GM23338 (cell line): ENCODE measurements at regions not wholly inside any gene's neighbourhood (a gene's known extent, or its start where the extent isn't known, plus 50 kb on each side); places are given as distances from the start of the nearest gene placed in this dataset.

ENCODE experiments used
- ATAC-seq: fragments of 200-7000 bp; cut with Tn5 transposase; 3 replicates; pipeline ENCODE4 v1.9.1; 2020
- DNase-seq: peaks from one replicate; pipeline ENCODE4 v3.0.0-alpha.2; 2015; ENCODE audit warnings: low spot score
- H2AFZ ChIP-seq: fragments of 200-600 bp; sonication (generic); 2 replicates; pipeline ENCODE4 v1.8.0; 2016; ENCODE audit warnings: antibody characterized with exemption, mild to moderate bottlenecking, moderate library complexity
- H3F3A ChIP-seq: fragments of 200-600 bp; sonication (generic); replicated peaks from 2 replicates; pipeline ENCODE4 v1.8.0; 2017; ENCODE audit warnings: antibody characterized with exemption, mixed run types, low read depth
- H3K27ac ChIP-seq: fragments of 200-600 bp; sonication (generic); 2 replicates; pipeline ENCODE4 v1.6.1; 2016; ENCODE audit warnings: low read depth
- H3K27me3 ChIP-seq: fragments of 200-600 bp; sonication (generic); 2 replicates; pipeline ENCODE4 v1.8.0; 2016; ENCODE audit warnings: mild to moderate bottlenecking, mixed run types, moderate library complexity; ENCODE audit not compliant: insufficient read depth
- H3K36me3 ChIP-seq: fragments of 200-600 bp; sonication (generic); 2 replicates; pipeline ENCODE4 v1.8.0; 2016; ENCODE audit warnings: mild to moderate bottlenecking; ENCODE audit not compliant: insufficient read depth
- H3K4me1 ChIP-seq: fragments of 200-600 bp; sonication (generic); 2 replicates; pipeline ENCODE4 v1.8.0; 2016; ENCODE audit warnings: mild to moderate bottlenecking, moderate library complexity; ENCODE audit not compliant: insufficient read depth
- H3K4me2 ChIP-seq: fragments of 200-600 bp; sonication (generic); 2 replicates; pipeline ENCODE4 v1.7.1; 2017; ENCODE audit warnings: mixed run types
- H3K4me3 ChIP-seq: fragments of 200-600 bp; sonication (generic); 2 replicates; pipeline ENCODE4 v1.6.1; 2016; ENCODE audit warnings: mixed run types
- H3K79me2 ChIP-seq: fragments of 200-600 bp; sonication (generic); replicated peaks from 2 replicates; pipeline ENCODE4 v1.8.0; 2017; ENCODE audit warnings: mild to moderate bottlenecking; ENCODE audit not compliant: insufficient read depth
- H3K9me2 ChIP-seq: fragments of 200-600 bp; sonication (generic); 2 replicates; pipeline ENCODE4 v1.8.0; 2017; ENCODE audit not compliant: insufficient read depth
- H4K20me1 ChIP-seq: fragments of 200-600 bp; sonication (generic); replicated peaks from 2 replicates; pipeline ENCODE4 v1.8.0; 2017; ENCODE audit warnings: mild to moderate bottlenecking; ENCODE audit not compliant: insufficient read depth
- H3K27ac Mint-ChIP-seq: 2 replicates; pipeline ENCODE4 v1.8.0; 2020; ENCODE audit warnings: inconsistent platforms, mild to moderate bottlenecking, moderate library complexity, mixed read lengths
- H3K27me3 Mint-ChIP-seq: 3 replicates; pipeline ENCODE4 v1.8.0; 2022; ENCODE audit warnings: low read depth, mild to moderate bottlenecking, moderate library complexity, mixed read lengths, inconsistent platforms; ENCODE audit not compliant: insufficient read depth, poor library complexity
- H3K36me3 Mint-ChIP-seq: 3 replicates; pipeline ENCODE4 v1.8.0; 2021; ENCODE audit warnings: low read depth, mild to moderate bottlenecking, inconsistent platforms, moderate library complexity, mixed read lengths
- H3K4me1 Mint-ChIP-seq: 3 replicates; pipeline ENCODE4 v1.8.0; 2020; ENCODE audit warnings: mild to moderate bottlenecking, inconsistent platforms, mixed read lengths
- H3K4me3 Mint-ChIP-seq: 3 replicates; pipeline ENCODE4 v1.8.0; 2021; ENCODE audit warnings: moderate library complexity, mild to moderate bottlenecking, inconsistent platforms, mixed read lengths
- H3K9me3 Mint-ChIP-seq: 3 replicates; pipeline ENCODE4 v1.8.0; 2020; ENCODE audit warnings: moderate library complexity, mild to moderate bottlenecking, inconsistent platforms, mixed read lengths
- CTCF ChIP-seq, 2 experiments: fragments of 200-600 bp in 1 of 2; sonication (generic) in 1 of 2; conservative IDR thresholded peaks; 2 replicates each; pipeline versions ENCODE4 v1.5.1 to v1.6.1; 2016 to 2017; ENCODE audit warnings: antibody characterized with exemption in 2 of 2, low read depth in 2 of 2, mild to moderate bottlenecking in 2 of 2, moderate library complexity in 1 of 2
- ETS1 ChIP-seq: IDR thresholded peaks from 2 replicates; pipeline ENCODE4 v1.6.1; 2016; ENCODE audit warnings: antibody characterized with exemption
- EZH2phosphoT487 ChIP-seq: fragments of 200-600 bp; sonication (generic); IDR thresholded peaks from one replicate; pipeline ENCODE4 v1.8.1; 2018; ENCODE audit warnings: antibody characterized with exemption; ENCODE audit not compliant: unreplicated experiment
- JUNB ChIP-seq: IDR thresholded peaks from one replicate; pipeline ENCODE4 v1.6.1; 2016; ENCODE audit warnings: antibody characterized with exemption; ENCODE audit not compliant: unreplicated experiment
- POLR2AphosphoS5 ChIP-seq: IDR thresholded peaks from 2 replicates; pipeline ENCODE4 v1.6.1; 2016; ENCODE audit warnings: antibody characterized with exemption, low read depth
- REST ChIP-seq: IDR thresholded peaks from one replicate; pipeline ENCODE4 v1.6.1; 2018; ENCODE audit warnings: antibody characterized with exemption; ENCODE audit not compliant: unreplicated experiment
- ZNF331 ChIP-seq: fragments of 250-450 bp; sonication (Bioruptor Pico); IDR thresholded peaks from 2 replicates; pipeline ENCODE4 v1.5.0; 2020; ENCODE audit warnings: low read depth, mild to moderate bottlenecking, moderate library complexity
- ZNF462 ChIP-seq: fragments of 250-450 bp; sonication (Bioruptor Pico); IDR thresholded peaks from 2 replicates; pipeline ENCODE4 v1.5.0; 2020; ENCODE audit warnings: mild to moderate bottlenecking, moderate library complexity

GRCh38 chr3:22378869-22379268, 627.9 kb upstream of the ZNF385D start:
- Histone ChIP-seq H4K20me1 (no peaks in the 10 kb centered on the region), H3K36me3 (no peaks in the 10 kb centered on the region), H3K4me2 (no peak overlapping the region), H3F3A (no peaks in the 10 kb centered on the region), H3K79me2 (no peaks in the 10 kb centered on the region), H3K4me1 (peaks cover 4% of the 10 kb centered on the region; the same call in 1 of the 2 replicates), H3K9me2 (no peaks in the 10 kb centered on the region), H2AFZ (no peak overlapping the region), H3K27ac (no peak overlapping the region), H3K4me3 (no peak overlapping the region), H3K27me3 (peaks cover 15% of the 10 kb centered on the region)
- DNase-seq (no peak), ATAC-seq (no peak)
- peaks cover 7% of the 10 kb centered on the region for H3K27me3 Mint-ChIP-seq
- H3K4me3 Mint-ChIP-seq = no peak overlapping the region
- no peaks in the 10 kb centered on the region for H3K36me3 Mint-ChIP-seq
- TF ChIP-seq CTCF (conservative IDR thresholded peaks at IDR 0.05; ENCODE audit: low read depth in 2 of 2) (no peak), ZNF462 (CRISPR knock-in tag) (no peak), EZH2phosphoT487 (no peak), JUNB (no peak), ETS1 (no peak), POLR2AphosphoS5 (no peak), REST (no peak), ZNF331 (CRISPR knock-in tag) (no peak)
- no peaks in the 10 kb centered on the region for H3K9me3 Mint-ChIP-seq
- H3K27ac Mint-ChIP-seq = no peak overlapping the region
- no peaks in the 10 kb centered on the region for H3K4me1 Mint-ChIP-seq
